ENCODE measurements at regions not wholly inside any gene's neighbourhood (a gene's known extent, or its start where the extent isn't known, plus 50 kb on each side); places are given as distances from the start of the nearest gene placed in this dataset.

DNA sequence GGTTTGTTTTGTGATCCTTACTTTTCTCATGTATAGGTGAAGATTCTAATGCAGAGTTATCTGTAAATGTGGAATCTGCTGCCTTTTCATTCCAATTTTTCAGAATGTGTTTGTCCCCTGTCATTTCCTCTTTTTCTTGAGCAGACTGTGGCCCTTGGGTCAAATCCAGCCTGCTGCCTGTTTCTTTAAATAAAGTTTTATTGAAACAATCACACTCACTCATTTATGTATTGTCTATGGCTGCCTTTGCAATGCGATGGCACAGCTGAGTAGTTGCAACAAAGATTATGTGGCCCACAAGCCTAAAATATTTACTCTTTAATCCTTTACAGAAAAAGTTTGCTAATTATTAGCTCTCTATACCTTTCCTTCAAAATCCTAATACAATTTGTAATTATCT is 116.3 kb upstream of the NPHP3 start:
- WGBS (ENCODE audit: low lambda C conversion rate): 78% methylated on average over 1 of the region's 1 CpG
- Histone ChIP-seq H3F3A (replicated peaks; ENCODE audit: insufficient read depth) (no peaks in the 10 kb centered on the region), H4K20me1 (ENCODE audit: insufficient read depth) (no peaks in the 10 kb centered on the region), H2AFZ (ENCODE audit: low read depth) (no peak overlapping the region), H3K79me2 (ENCODE audit: insufficient read depth) (no peaks in the 10 kb centered on the region), H3K4me1 (ENCODE audit: control insufficient read depth in 1 of 2, insufficient read depth in 2 of 2, low read depth in 1 of 2, low read length in 1 of 2) (no peaks in the 10 kb centered on the region), H3K9ac (no peak overlapping the region), H3K27me3 (ENCODE audit: insufficient read depth) (no peaks in the 10 kb centered on the region), H3K4me2 (no peak overlapping the region), H3K27ac (ENCODE audit: low read depth in 2 of 2, low read length in 1 of 2) (no peak overlapping the region), H3K9me3 (no peaks in the 10 kb centered on the region), H3K9me2 (no peaks in the 10 kb centered on the region), H3K36me3 (replicated peaks in 1 of 2; ENCODE audit: control insufficient read depth in 1 of 2, insufficient read depth in 2 of 2, low read length in 1 of 2) (no peaks in the 10 kb centered on the region), H3K4me3 (ENCODE audit: low read depth in 2 of 2, low read length in 1 of 2) (no peak overlapping the region)
- TF ChIP-seq, protein P1, sequence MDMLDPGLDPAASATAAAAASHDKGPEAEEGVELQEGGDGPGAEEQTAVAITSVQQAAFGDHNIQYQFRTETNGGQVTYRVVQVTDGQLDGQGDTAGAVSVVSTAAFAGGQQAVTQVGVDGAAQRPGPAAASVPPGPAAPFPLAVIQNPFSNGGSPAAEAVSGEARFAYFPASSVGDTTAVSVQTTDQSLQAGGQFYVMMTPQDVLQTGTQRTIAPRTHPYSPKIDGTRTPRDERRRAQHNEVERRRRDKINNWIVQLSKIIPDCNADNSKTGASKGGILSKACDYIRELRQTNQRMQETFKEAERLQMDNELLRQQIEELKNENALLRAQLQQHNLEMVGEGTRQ (IDR thresholded peaks at IDR 0.05; ENCODE audit: borderline replicate concordance, low read depth, low read length): no peak
- TF ChIP-seq SIN3A (IDR thresholded peaks at IDR 0.05; ENCODE audit: borderline replicate concordance, low read depth, low read length) (no peak), GABPA (IDR thresholded peaks at IDR 0.05; ENCODE audit: low read depth) (no peak), MEF2A (IDR thresholded peaks at IDR 0.05; ENCODE audit: borderline replicate concordance, low read depth) (no peak), FOXM1 (IDR thresholded peaks at IDR 0.05; ENCODE audit: low read depth) (no peak), CHD2 (IDR thresholded peaks at IDR 0.05; ENCODE audit: low read length, partially characterized antibody) (no peak), RXRA (IDR thresholded peaks at IDR 0.05; ENCODE audit: borderline replicate concordance, low read depth) (no peak), NFIC (IDR thresholded peaks at IDR 0.05; ENCODE audit: borderline replicate concordance) (no peak), POLR2AphosphoS5 (IDR thresholded peaks at IDR 0.05; ENCODE audit: low read depth, low read length) (no peak), ELF1 (IDR thresholded peaks at IDR 0.05) (no peak), JUND (IDR thresholded peaks at IDR 0.05) (no peak), FOXJ3 (CRISPR knock-in tag; IDR thresholded peaks at IDR 0.05) (no peak), SMC3 (IDR thresholded peaks at IDR 0.05; ENCODE audit: low read depth, low read length) (no peak), RFX5 (IDR thresholded peaks at IDR 0.05; ENCODE audit: low read length) (no peak), TCF12 (IDR thresholded peaks at IDR 0.05) (no peak)
- TF ChIP-seq, protein P2, sequence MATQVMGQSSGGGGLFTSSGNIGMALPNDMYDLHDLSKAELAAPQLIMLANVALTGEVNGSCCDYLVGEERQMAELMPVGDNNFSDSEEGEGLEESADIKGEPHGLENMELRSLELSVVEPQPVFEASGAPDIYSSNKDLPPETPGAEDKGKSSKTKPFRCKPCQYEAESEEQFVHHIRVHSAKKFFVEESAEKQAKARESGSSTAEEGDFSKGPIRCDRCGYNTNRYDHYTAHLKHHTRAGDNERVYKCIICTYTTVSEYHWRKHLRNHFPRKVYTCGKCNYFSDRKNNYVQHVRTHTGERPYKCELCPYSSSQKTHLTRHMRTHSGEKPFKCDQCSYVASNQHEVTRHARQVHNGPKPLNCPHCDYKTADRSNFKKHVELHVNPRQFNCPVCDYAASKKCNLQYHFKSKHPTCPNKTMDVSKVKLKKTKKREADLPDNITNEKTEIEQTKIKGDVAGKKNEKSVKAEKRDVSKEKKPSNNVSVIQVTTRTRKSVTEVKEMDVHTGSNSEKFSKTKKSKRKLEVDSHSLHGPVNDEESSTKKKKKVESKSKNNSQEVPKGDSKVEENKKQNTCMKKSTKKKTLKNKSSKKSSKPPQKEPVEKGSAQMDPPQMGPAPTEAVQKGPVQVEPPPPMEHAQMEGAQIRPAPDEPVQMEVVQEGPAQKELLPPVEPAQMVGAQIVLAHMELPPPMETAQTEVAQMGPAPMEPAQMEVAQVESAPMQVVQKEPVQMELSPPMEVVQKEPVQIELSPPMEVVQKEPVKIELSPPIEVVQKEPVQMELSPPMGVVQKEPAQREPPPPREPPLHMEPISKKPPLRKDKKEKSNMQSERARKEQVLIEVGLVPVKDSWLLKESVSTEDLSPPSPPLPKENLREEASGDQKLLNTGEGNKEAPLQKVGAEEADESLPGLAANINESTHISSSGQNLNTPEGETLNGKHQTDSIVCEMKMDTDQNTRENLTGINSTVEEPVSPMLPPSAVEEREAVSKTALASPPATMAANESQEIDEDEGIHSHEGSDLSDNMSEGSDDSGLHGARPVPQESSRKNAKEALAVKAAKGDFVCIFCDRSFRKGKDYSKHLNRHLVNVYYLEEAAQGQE (IDR thresholded peaks at IDR 0.05; ENCODE audit: low read depth, low read length): no peak
- TF ChIP-seq, protein P3, sequence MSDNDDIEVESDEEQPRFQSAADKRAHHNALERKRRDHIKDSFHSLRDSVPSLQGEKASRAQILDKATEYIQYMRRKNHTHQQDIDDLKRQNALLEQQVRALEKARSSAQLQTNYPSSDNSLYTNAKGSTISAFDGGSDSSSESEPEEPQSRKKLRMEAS (IDR thresholded peaks at IDR 0.05; ENCODE audit: low read depth): no peak
- TF ChIP-seq, protein P4, sequence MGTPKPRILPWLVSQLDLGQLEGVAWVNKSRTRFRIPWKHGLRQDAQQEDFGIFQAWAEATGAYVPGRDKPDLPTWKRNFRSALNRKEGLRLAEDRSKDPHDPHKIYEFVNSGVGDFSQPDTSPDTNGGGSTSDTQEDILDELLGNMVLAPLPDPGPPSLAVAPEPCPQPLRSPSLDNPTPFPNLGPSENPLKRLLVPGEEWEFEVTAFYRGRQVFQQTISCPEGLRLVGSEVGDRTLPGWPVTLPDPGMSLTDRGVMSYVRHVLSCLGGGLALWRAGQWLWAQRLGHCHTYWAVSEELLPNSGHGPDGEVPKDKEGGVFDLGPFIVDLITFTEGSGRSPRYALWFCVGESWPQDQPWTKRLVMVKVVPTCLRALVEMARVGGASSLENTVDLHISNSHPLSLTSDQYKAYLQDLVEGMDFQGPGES (IDR thresholded peaks at IDR 0.05; ENCODE audit: low read depth, low read length): no peak
- TF ChIP-seq, protein P5, sequence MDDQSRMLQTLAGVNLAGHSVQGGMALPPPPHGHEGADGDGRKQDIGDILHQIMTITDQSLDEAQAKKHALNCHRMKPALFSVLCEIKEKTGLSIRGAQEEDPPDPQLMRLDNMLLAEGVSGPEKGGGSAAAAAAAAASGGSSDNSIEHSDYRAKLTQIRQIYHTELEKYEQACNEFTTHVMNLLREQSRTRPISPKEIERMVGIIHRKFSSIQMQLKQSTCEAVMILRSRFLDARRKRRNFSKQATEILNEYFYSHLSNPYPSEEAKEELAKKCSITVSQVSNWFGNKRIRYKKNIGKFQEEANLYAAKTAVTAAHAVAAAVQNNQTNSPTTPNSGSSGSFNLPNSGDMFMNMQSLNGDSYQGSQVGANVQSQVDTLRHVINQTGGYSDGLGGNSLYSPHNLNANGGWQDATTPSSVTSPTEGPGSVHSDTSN (IDR thresholded peaks at IDR 0.05): no peak
- TF ChIP-seq, protein P6, sequence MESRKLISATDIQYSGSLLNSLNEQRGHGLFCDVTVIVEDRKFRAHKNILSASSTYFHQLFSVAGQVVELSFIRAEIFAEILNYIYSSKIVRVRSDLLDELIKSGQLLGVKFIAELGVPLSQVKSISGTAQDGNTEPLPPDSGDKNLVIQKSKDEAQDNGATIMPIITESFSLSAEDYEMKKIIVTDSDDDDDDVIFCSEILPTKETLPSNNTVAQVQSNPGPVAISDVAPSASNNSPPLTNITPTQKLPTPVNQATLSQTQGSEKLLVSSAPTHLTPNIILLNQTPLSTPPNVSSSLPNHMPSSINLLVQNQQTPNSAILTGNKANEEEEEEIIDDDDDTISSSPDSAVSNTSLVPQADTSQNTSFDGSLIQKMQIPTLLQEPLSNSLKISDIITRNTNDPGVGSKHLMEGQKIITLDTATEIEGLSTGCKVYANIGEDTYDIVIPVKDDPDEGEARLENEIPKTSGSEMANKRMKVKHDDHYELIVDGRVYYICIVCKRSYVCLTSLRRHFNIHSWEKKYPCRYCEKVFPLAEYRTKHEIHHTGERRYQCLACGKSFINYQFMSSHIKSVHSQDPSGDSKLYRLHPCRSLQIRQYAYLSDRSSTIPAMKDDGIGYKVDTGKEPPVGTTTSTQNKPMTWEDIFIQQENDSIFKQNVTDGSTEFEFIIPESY (IDR thresholded peaks at IDR 0.05; ENCODE audit: borderline replicate concordance, low read depth): no peak
- POLR2A ChIA-PET: no interaction called here
- no peak for DNase-seq
- CTCF ChIA-PET: interaction anchor here (1.3 kb wide), 1 partner anchor 10 kb away, joined by 3 read pairs; no protein-coding TSS in a partner anchor
